Dendritic cell treated with granulocyte-macrophage colony-stimulating factor and Interleukin-4, amounts not matched to agents 40 ng/mL and 50 ng/mL, for 4 days (primary cell): ENCODE measurements at regions not wholly inside any gene's neighbourhood (a gene's known extent, or its start where the extent isn't known, plus 50 kb on each side); places are given as distances from the start of the nearest gene placed in this dataset.

Source experiments
- H3K27ac Mint-ChIP-seq: one replicate; pipeline ENCODE4 v1.8.0; 2022; ENCODE audit warnings: mild to moderate bottlenecking, mixed read lengths
- H3K27me3 Mint-ChIP-seq: one replicate; pipeline ENCODE4 v1.8.0; 2022; ENCODE audit warnings: mild to moderate bottlenecking, mixed read lengths
- H3K36me3 Mint-ChIP-seq: one replicate; pipeline ENCODE4 v1.8.0; 2022; ENCODE audit warnings: low read depth, mixed read lengths
- H3K4me1 Mint-ChIP-seq: one replicate; pipeline ENCODE4 v1.8.0; 2022; ENCODE audit warnings: low read depth, mixed read lengths
- H3K4me3 Mint-ChIP-seq: one replicate; pipeline ENCODE4 v1.8.0; 2022; ENCODE audit warnings: mild to moderate bottlenecking, moderate library complexity, mixed read lengths
- H3K9me3 Mint-ChIP-seq: one replicate; pipeline ENCODE4 v1.8.0; 2022; ENCODE audit warnings: mixed read lengths
- intact Hi-C: fragments of 100-400 bp; cut with micrococcal nuclease; formaldehyde crosslinking; loops from one replicate; pipeline ENCODE4 v1.15.0; 2022

GRCh38 chr9:13943176-13943575 lies 370.8 kb downstream of the NFIB start:
- Mint-ChIP-seq H3K27me3 (no peaks in the 10 kb centered on the region), H3K4me1 (no peaks in the 10 kb centered on the region), H3K4me3 (no peak overlapping the region), H3K9me3 (no peaks in the 10 kb centered on the region), H3K36me3 (no peaks in the 10 kb centered on the region), H3K27ac (no peak overlapping the region)
- intact Hi-C loops = no loop called here

GRCh38 chr9:13942695-13943094 lies 371.2 kb downstream of the NFIB start:
- intact Hi-C loops = no loop called here
- Mint-ChIP-seq H3K9me3 (no peaks in the 10 kb centered on the region), H3K27ac (no peak overlapping the region), H3K4me3 (no peak overlapping the region), H3K27me3 (no peaks in the 10 kb centered on the region), H3K4me1 (no peaks in the 10 kb centered on the region), H3K36me3 (no peaks in the 10 kb centered on the region)

- Mint-ChIP-seq H3K36me3 (no peaks in the 10 kb centered on the region), H3K4me1 (no peaks in the 10 kb centered on the region), H3K27me3 (no peaks in the 10 kb centered on the region), H3K4me3 (no peak overlapping the region), H3K27ac (no peak overlapping the region), H3K9me3 (no peaks in the 10 kb centered on the region)
- intact Hi-C loops = no loop called here
Measured at GRCh38 chr9:13942201-13942600, 371.7 kb downstream of the NFIB start.

GRCh38 chr9:13941714-13942113 lies 372.2 kb downstream of the NFIB start:
- Mint-ChIP-seq H3K27ac (no peak overlapping the region), H3K4me3 (no peak overlapping the region), H3K9me3 (no peaks in the 10 kb centered on the region), H3K36me3 (no peaks in the 10 kb centered on the region), H3K27me3 (no peaks in the 10 kb centered on the region), H3K4me1 (no peaks in the 10 kb centered on the region)
- intact Hi-C loops = no loop called here

- no peak overlapping the region for H3K27ac Mint-ChIP-seq
- H3K4me3 Mint-ChIP-seq = no peak overlapping the region
- H3K4me1 Mint-ChIP-seq = no peaks in the 10 kb centered on the region
- H3K27me3 Mint-ChIP-seq = no peaks in the 10 kb centered on the region
- no peaks in the 10 kb centered on the region for H3K9me3 Mint-ChIP-seq
- no peaks in the 10 kb centered on the region for H3K36me3 Mint-ChIP-seq
- intact Hi-C loops = loop anchor here (10.0 kb wide), 1 partner anchor 75 kb away; no protein-coding TSS in a partner anchor
Measured at GRCh38 chr9:13939701-13940490, 374.0 kb downstream of the NFIB start.

- H3K27ac Mint-ChIP-seq = no peak overlapping the region
- intact Hi-C loops = loop anchor here (10.0 kb wide), 1 partner anchor 76 kb away; no protein-coding TSS in a partner anchor
- H3K36me3 Mint-ChIP-seq = no peaks in the 10 kb centered on the region
- H3K4me3 Mint-ChIP-seq = no peak overlapping the region
- H3K27me3 Mint-ChIP-seq = no peaks in the 10 kb centered on the region
- no peaks in the 10 kb centered on the region for H3K4me1 Mint-ChIP-seq
- no peaks in the 10 kb centered on the region for H3K9me3 Mint-ChIP-seq
Measured at GRCh38 chr9:13939134-13939533, 374.8 kb downstream of the NFIB start.

GRCh38 chr9:13934416-13934815 lies 379.5 kb downstream of the NFIB start:
- Mint-ChIP-seq H3K36me3 (no peaks in the 10 kb centered on the region), H3K9me3 (no peaks in the 10 kb centered on the region), H3K4me1 (no peaks in the 10 kb centered on the region), H3K27me3 (no peaks in the 10 kb centered on the region), H3K27ac (no peak overlapping the region), H3K4me3 (no peak overlapping the region)
- intact Hi-C loops = loop anchor here (10.0 kb wide), 1 partner anchor 80 kb away; no protein-coding TSS in a partner anchor

GRCh38 chr9:13933268-13933656 lies 380.7 kb downstream of the NFIB start:
- intact Hi-C loops = loop anchor here (10.0 kb wide), 1 partner anchor 82 kb away; no protein-coding TSS in a partner anchor
- H3K4me1 Mint-ChIP-seq = no peaks in the 10 kb centered on the region
- no peaks in the 10 kb centered on the region for H3K36me3 Mint-ChIP-seq
- H3K27me3 Mint-ChIP-seq = no peaks in the 10 kb centered on the region
- H3K4me3 Mint-ChIP-seq = no peak overlapping the region
- no peaks in the 10 kb centered on the region for H3K9me3 Mint-ChIP-seq
- no peak overlapping the region for H3K27ac Mint-ChIP-seq

GRCh38 chr9:13932528-13933267 lies 381.2 kb downstream of the NFIB start:
- intact Hi-C loops = loop anchor here (10.0 kb wide), 1 partner anchor 82 kb away; no protein-coding TSS in a partner anchor
- no peak overlapping the region for H3K27ac Mint-ChIP-seq
- no peaks in the 10 kb centered on the region for H3K36me3 Mint-ChIP-seq
- H3K27me3 Mint-ChIP-seq = no peaks in the 10 kb centered on the region
- no peaks in the 10 kb centered on the region for H3K4me1 Mint-ChIP-seq
- H3K4me3 Mint-ChIP-seq = no peak overlapping the region
- H3K9me3 Mint-ChIP-seq = no peaks in the 10 kb centered on the region

- H3K4me1 Mint-ChIP-seq = no peaks in the 10 kb centered on the region
- no peak overlapping the region for H3K27ac Mint-ChIP-seq
- H3K9me3 Mint-ChIP-seq = peaks cover 17% of the 10 kb centered on the region
Measured at GRCh38 chr9:13929013-13929412, 384.9 kb downstream of the NFIB start.

GRCh38 chr9:13923381-13923780 lies 390.6 kb downstream of the NFIB start:
- intact Hi-C loops = no loop called here
- H3K4me1 Mint-ChIP-seq = no peaks in the 10 kb centered on the region
- no peaks in the 10 kb centered on the region for H3K36me3 Mint-ChIP-seq
- H3K27me3 Mint-ChIP-seq = no peaks in the 10 kb centered on the region
- no peak overlapping the region for H3K27ac Mint-ChIP-seq
- peaks cover 17% of the 10 kb centered on the region for H3K9me3 Mint-ChIP-seq
- no peak overlapping the region for H3K4me3 Mint-ChIP-seq

More at GRCh38 chr9:13929013-13929412, 384.9 kb downstream of the NFIB start:
- no peaks in the 10 kb centered on the region for H3K36me3 Mint-ChIP-seq
- intact Hi-C loops = no loop called here
- H3K4me3 Mint-ChIP-seq = no peak overlapping the region
- no peaks in the 10 kb centered on the region for H3K27me3 Mint-ChIP-seq

- H3K9me3 Mint-ChIP-seq = no peaks in the 10 kb centered on the region
- intact Hi-C loops = no loop called here
- H3K4me3 Mint-ChIP-seq = no peak overlapping the region
- H3K27me3 Mint-ChIP-seq = no peaks in the 10 kb centered on the region
- H3K27ac Mint-ChIP-seq = no peak overlapping the region
- H3K36me3 Mint-ChIP-seq = no peaks in the 10 kb centered on the region
- H3K4me1 Mint-ChIP-seq = no peaks in the 10 kb centered on the region
Measured at GRCh38 chr9:13920557-13920956, 393.4 kb downstream of the NFIB start.

- no peaks in the 10 kb centered on the region for H3K27me3 Mint-ChIP-seq
- H3K9me3 Mint-ChIP-seq = no peaks in the 10 kb centered on the region
- no peak overlapping the region for H3K27ac Mint-ChIP-seq
- no peaks in the 10 kb centered on the region for H3K4me1 Mint-ChIP-seq
- intact Hi-C loops = no loop called here
- H3K36me3 Mint-ChIP-seq = no peaks in the 10 kb centered on the region
- no peak overlapping the region for H3K4me3 Mint-ChIP-seq
Measured at GRCh38 chr9:13919401-13919800, 394.5 kb downstream of the NFIB start.

GRCh38 chr9:13917534-13917933 lies 396.4 kb downstream of the NFIB start:
- H3K9me3 Mint-ChIP-seq = no peaks in the 10 kb centered on the region
- H3K4me3 Mint-ChIP-seq = no peak overlapping the region
- intact Hi-C loops = no loop called here
- H3K4me1 Mint-ChIP-seq = no peaks in the 10 kb centered on the region
- no peak overlapping the region for H3K27ac Mint-ChIP-seq
- no peaks in the 10 kb centered on the region for H3K36me3 Mint-ChIP-seq
- H3K27me3 Mint-ChIP-seq = no peaks in the 10 kb centered on the region
